OCI-LY3 (cell line): ENCODE measurements at regions not wholly inside any gene's neighbourhood (a gene's known extent, or its start where the extent isn't known, plus 50 kb on each side); places are given as distances from the start of the nearest gene placed in this dataset.
"Not testable (repeated sequence)": the region's sequence is repeated elsewhere in the genome, so short reads cannot be mapped to it uniquely, and the experiment has no call there.

Source experiments
- H2AFZ ChIP-seq: fragments of 200-600, 300-600 bp; shearing (Covaris generic); 2 replicates; pipeline ENCODE4 v1.6.0; 2014; ENCODE audit warnings: antibody characterized with exemption, low read depth, low read length
- H3K27ac ChIP-seq: fragments of 200-600, 300-600 bp; sonication (generic); 2 replicates; pipeline ENCODE4 v1.5.1; 2014; ENCODE audit warnings: mild to moderate bottlenecking, low read length, moderate library complexity, mixed read lengths
- H3K27me3 ChIP-seq: fragments of 200-600, 300-600 bp; sonication (generic); 2 replicates; pipeline ENCODE4 v1.6.1; 2014; ENCODE audit warnings: low read depth, low read length, mixed read lengths
- H3K36me3 ChIP-seq: fragments of 200-600, 300-600 bp; sonication (generic); replicated peaks from 2 replicates; pipeline ENCODE3; 2014; ENCODE audit warnings: low read depth, low read length, mixed read lengths
- H3K4me1 ChIP-seq: fragments of 300-600, 200-600 bp; sonication (generic); 2 replicates; pipeline ENCODE4 v1.6.1; 2014; ENCODE audit warnings: low read length, mixed read lengths
- H3K4me2 ChIP-seq: fragments of 200-600, 300-600 bp; sonication (generic); 2 replicates; pipeline ENCODE4 v1.6.1; 2014; ENCODE audit warnings: low read length, mixed read lengths
- H3K4me3 ChIP-seq: fragments of 300-600, 200-600 bp; sonication (generic); 2 replicates; pipeline ENCODE4 v1.5.1; 2014; ENCODE audit warnings: antibody characterized with exemption, mild to moderate bottlenecking, low read length, moderate library complexity
- H3K79me2 ChIP-seq: fragments of 300-600, 200-600 bp; shearing (Covaris generic); 2 replicates; pipeline ENCODE4 v1.6.1; 2014; ENCODE audit warnings: mild to moderate bottlenecking, low read length, mixed read lengths
- H3K9ac ChIP-seq: fragments of 300-600, 200-600 bp; shearing (Covaris generic); 2 replicates; pipeline ENCODE4 v1.6.0; 2014; ENCODE audit warnings: mild to moderate bottlenecking, low read length, moderate library complexity
- H3K9me3 ChIP-seq: fragments of 200-600, 300-600 bp; shearing (Covaris generic); 2 replicates; pipeline ENCODE4 v1.6.1; 2014; ENCODE audit warnings: low read length, mixed read lengths; ENCODE audit not compliant: insufficient read depth
- H4K20me1 ChIP-seq: fragments of 200-600, 300-600 bp; sonication (generic); 2 replicates; pipeline ENCODE4 v1.6.1; 2016; ENCODE audit warnings: low read length, mixed read lengths; ENCODE audit not compliant: insufficient read depth
- CTCF ChIP-seq: fragments of 200-600, 300-600 bp; sonication (generic); IDR thresholded peaks from 2 replicates; pipeline ENCODE4 v1.5.1; 2014; ENCODE audit warnings: antibody characterized with exemption, low read length, low read depth
- EZH2phosphoT487 ChIP-seq: fragments of 200-600 bp; shearing (Covaris generic); IDR thresholded peaks from 2 replicates; pipeline ENCODE4 v1.6.1; 2018; ENCODE audit warnings: antibody characterized with exemption, mixed run types, low read depth

DNA sequence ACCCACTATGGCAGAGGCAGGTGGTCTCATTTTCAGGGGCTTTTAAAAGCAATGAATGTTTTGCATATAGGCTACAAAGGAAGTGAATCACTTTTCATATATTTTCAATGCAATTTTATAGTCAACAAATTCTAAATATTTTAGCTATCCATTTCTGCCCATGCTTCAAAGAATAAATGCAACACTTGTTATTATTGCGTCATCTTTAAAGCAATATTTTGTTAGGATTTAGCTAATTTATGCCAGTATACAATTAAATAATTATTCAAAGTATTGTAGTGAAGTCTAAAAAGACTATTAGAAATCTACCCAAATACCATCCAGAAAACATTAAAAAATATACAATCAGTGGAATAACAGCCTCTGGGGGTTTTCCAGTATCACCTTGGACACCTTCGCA, 509.1 kb upstream of the SPANXN1 start:
- H3K27me3 ChIP-seq, result no peaks in the 10 kb centered on the region

DNA sequence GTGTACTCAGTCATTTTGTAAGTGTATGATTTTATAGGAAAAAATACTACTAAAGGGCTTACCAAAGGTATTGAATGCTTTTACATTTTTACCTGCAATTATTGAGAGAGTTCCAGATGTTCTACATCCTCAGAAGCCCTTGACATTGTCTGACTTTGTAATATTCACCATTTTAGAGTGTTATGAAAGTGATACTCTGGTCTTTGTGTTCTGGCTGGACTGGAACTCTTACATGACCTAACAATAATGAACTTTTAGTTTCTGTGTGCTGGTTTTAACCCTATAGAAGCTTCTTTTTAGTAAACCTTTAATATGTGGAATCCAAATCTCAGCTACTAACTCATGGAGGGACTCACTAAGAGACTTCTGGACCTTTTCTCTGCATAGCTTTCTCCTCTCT, 478.8 kb upstream of the SPANXN1 start:
- TF ChIP-seq CTCF (no peak), EZH2phosphoT487 (no peak)
- H3K27ac ChIP-seq, result no peak overlapping the region
- H3K9me3 ChIP-seq, result no peaks in the 10 kb centered on the region
- H3K4me2 ChIP-seq, result no peak overlapping the region
- no peaks in the 10 kb centered on the region for H4K20me1 ChIP-seq
- H3K36me3 ChIP-seq, result no peaks in the 10 kb centered on the region
- no peaks in the 10 kb centered on the region for H3K4me1 ChIP-seq
- H3K27me3 ChIP-seq, result no peaks in the 10 kb centered on the region
- H3K4me3 ChIP-seq, result no peak overlapping the region
- H3K9ac ChIP-seq, result no peak overlapping the region
- H2AFZ ChIP-seq, result no peak overlapping the region
- no peaks in the 10 kb centered on the region for H3K79me2 ChIP-seq

More for the DNA sequence above, 509.1 kb upstream of the SPANXN1 start:
- H3K4me1 ChIP-seq, result no peaks in the 10 kb centered on the region
- H3K4me2 ChIP-seq, result no peak overlapping the region
- no peak overlapping the region for H3K27ac ChIP-seq
- no peaks in the 10 kb centered on the region for H4K20me1 ChIP-seq
- no peak overlapping the region for H3K4me3 ChIP-seq
- no peak for TF ChIP-seq CTCF
- H3K36me3 ChIP-seq, result no peaks in the 10 kb centered on the region
- H2AFZ ChIP-seq, result no peak overlapping the region
- H3K9ac ChIP-seq, result no peak overlapping the region
- no peaks in the 10 kb centered on the region for H3K79me2 ChIP-seq
- H3K9me3 ChIP-seq, result no peaks in the 10 kb centered on the region

- not testable (repeated sequence) for H3K9me3 ChIP-seq, H3K4me2 ChIP-seq, H3K79me2 ChIP-seq
These were observed 463.8 kb upstream of the SPANXN1 start for GRCh38 chrX:144783528-144783927.

GRCh38 chrX:144790148-144790547, 457.2 kb upstream of the SPANXN1 start:
- Histone ChIP-seq H3K27ac (no peak overlapping the region), H4K20me1 (no peaks in the 10 kb centered on the region), H3K27me3 (no peaks in the 10 kb centered on the region), H2AFZ (no peak overlapping the region), H3K9me3 (0 out of 2 replicates have a peak, but pooled peaks cover 3% of the 10 kb centered on the region), H3K36me3 (no peaks in the 10 kb centered on the region), H3K4me3 (no peak overlapping the region), H3K4me2 (no peak overlapping the region), H3K79me2 (no peaks in the 10 kb centered on the region), H3K4me1 (no peaks in the 10 kb centered on the region), H3K9ac (no peak overlapping the region)
- TF ChIP-seq EZH2phosphoT487 (no peak), CTCF (no peak)

More at GRCh38 chrX:144783528-144783927, 463.8 kb upstream of the SPANXN1 start:
- H3K4me1 ChIP-seq, H4K20me1 ChIP-seq, H3K9ac ChIP-seq, H2AFZ ChIP-seq, H3K4me3 ChIP-seq, H3K27ac ChIP-seq, H3K36me3 ChIP-seq, H3K27me3 ChIP-seq: not testable (repeated sequence)

DNA sequence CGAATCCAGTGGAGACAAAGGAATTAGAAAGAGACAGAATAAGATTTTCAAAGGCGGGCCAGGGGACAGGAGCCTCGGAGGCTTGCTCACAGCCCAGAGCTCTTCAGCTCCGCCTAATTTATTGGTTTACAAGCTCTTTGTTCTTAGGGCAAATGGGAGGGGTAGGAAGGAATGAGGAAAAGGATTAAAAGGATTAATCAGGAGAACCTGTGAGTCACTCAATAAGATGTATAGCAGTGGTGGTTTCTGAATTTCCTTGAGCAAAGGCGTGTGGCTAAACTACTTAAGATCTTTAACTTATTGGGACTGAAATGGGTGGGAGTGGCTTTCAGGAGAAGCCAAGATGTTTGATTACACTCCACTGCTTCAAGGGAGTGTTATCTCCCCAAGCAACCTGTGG, 456.0 kb upstream of the SPANXN1 start:
- Histone ChIP-seq H3K27me3 (no peaks in the 10 kb centered on the region), H3K27ac (no peak overlapping the region), H2AFZ (no peak overlapping the region), H3K4me2 (no peak overlapping the region), H3K9ac (no peak overlapping the region), H3K79me2 (no peaks in the 10 kb centered on the region), H3K36me3 (no peaks in the 10 kb centered on the region), H3K4me1 (peaks cover 6% of the 10 kb centered on the region), H4K20me1 (no peaks in the 10 kb centered on the region), H3K4me3 (no peak overlapping the region), H3K9me3 (0 out of 2 replicates have a peak, but pooled peaks cover 3% of the 10 kb centered on the region)
- TF ChIP-seq EZH2phosphoT487 (no peak), CTCF (no peak)
